ENCODE measurements at regions not wholly inside any gene's neighbourhood (a gene's known extent, or its start where the extent isn't known, plus 50 kb on each side); places are given as distances from the start of the nearest gene placed in this dataset.

- TF ChIP-seq CTCF (IDR thresholded peaks at IDR 0.05; ENCODE audit: insufficient read depth, low read length, poor library complexity, severe bottlenecking): no peak
- Histone ChIP-seq H3K36me3 (ENCODE audit: control insufficient read depth, insufficient read depth, low read length) (no peaks in the 10 kb centered on the region), H3K27me3 (replicated peaks; ENCODE audit: control insufficient read depth, insufficient read depth, low read length) (no peaks in the 10 kb centered on the region; the same call in 1 of the 2 replicates), H3K4me3 (replicated peaks; ENCODE audit: low read depth, low read length) (no peak overlapping the region)
- no peak for DNase-seq (ENCODE audit: extremely low read depth, insufficient read length)
Observed at GRCh38 chr11:71311176-71311925, 59.0 kb upstream of the SHANK2 start.

GRCh38 chr11:71310184-71310583, 57.8 kb upstream of the SHANK2 start:
- H3K36me3 ChIP-seq (ENCODE audit: control insufficient read depth, insufficient read depth, low read length): no peaks in the 10 kb centered on the region
- H3K4me3 ChIP-seq (replicated peaks; ENCODE audit: low read depth, low read length): no peak overlapping the region
- DNase-seq (ENCODE audit: extremely low read depth, insufficient read length): no peak
- H3K27me3 ChIP-seq (replicated peaks; ENCODE audit: control insufficient read depth, insufficient read depth, low read length): no peaks in the 10 kb centered on the region; the same call in 1 of the 2 replicates
- TF ChIP-seq CTCF (IDR thresholded peaks at IDR 0.05; ENCODE audit: insufficient read depth, low read length, poor library complexity, severe bottlenecking): no peak

GRCh38 chr11:71309611-71310010, 57.2 kb upstream of the SHANK2 start:
- Histone ChIP-seq H3K36me3 (ENCODE audit: control insufficient read depth, insufficient read depth, low read length) (no peaks in the 10 kb centered on the region), H3K4me3 (replicated peaks; ENCODE audit: low read depth, low read length) (no peak overlapping the region), H3K27me3 (replicated peaks; ENCODE audit: control insufficient read depth, insufficient read depth, low read length) (no peaks in the 10 kb centered on the region; the same call in 1 of the 2 replicates)
- no peak for DNase-seq (ENCODE audit: extremely low read depth, insufficient read length)
- no peak for TF ChIP-seq CTCF (IDR thresholded peaks at IDR 0.05; ENCODE audit: insufficient read depth, low read length, poor library complexity, severe bottlenecking)

- Histone ChIP-seq H3K4me3 (replicated peaks; ENCODE audit: low read depth, low read length) (no peak overlapping the region), H3K27me3 (replicated peaks; ENCODE audit: control insufficient read depth, insufficient read depth, low read length) (no peaks in the 10 kb centered on the region; the same call in 1 of the 2 replicates), H3K36me3 (ENCODE audit: control insufficient read depth, insufficient read depth, low read length) (no peaks in the 10 kb centered on the region)
- TF ChIP-seq CTCF (IDR thresholded peaks at IDR 0.05; ENCODE audit: insufficient read depth, low read length, poor library complexity, severe bottlenecking): no peak
- no peak for DNase-seq (ENCODE audit: extremely low read depth, insufficient read length)
Observed at GRCh38 chr11:71309181-71309580, 56.8 kb upstream of the SHANK2 start.

- TF ChIP-seq CTCF (IDR thresholded peaks at IDR 0.05; ENCODE audit: insufficient read depth, low read length, poor library complexity, severe bottlenecking): no peak
- Histone ChIP-seq H3K27me3 (replicated peaks; ENCODE audit: control insufficient read depth, insufficient read depth, low read length) (no peaks in the 10 kb centered on the region), H3K36me3 (ENCODE audit: control insufficient read depth, insufficient read depth, low read length) (no peaks in the 10 kb centered on the region), H3K4me3 (replicated peaks; ENCODE audit: low read depth, low read length) (no peak overlapping the region)
- DNase-seq (ENCODE audit: extremely low read depth, insufficient read length): no peak
Observed at GRCh38 chr11:71307811-71308645, 55.7 kb upstream of the SHANK2 start.
